Kidney capillary endothelial cell (primary cell): ENCODE measurements at regions not wholly inside any gene's neighbourhood (a gene's known extent, or its start where the extent isn't known, plus 50 kb on each side); places are given as distances from the start of the nearest gene placed in this dataset.
"Not testable (repeated sequence)": the region's sequence is repeated elsewhere in the genome, so short reads cannot be mapped to it uniquely, and the experiment has no call there.

ENCODE experiments used
- DNase-seq: peaks from one replicate; pipeline ENCODE4 v3.0.0-alpha.2; 2018; ENCODE audit warnings: low spot score

DNA sequence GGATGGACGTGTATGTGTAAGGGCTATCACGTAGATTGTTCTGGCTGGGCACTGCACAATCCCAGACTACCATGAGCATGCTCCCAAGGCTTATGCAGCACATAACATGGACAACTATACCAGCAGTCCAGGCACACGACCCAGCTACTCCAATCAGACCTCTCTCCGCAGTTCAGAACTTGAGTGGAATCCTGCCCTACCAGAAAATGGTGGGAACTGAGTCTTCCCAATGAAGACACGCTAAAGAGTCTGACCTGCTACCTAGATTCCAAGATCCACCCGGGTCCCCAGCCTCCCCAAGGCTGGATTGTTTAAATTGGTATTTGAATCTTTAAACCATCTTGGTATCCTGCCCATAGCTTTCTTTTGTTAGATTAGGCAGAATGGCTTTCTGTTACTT, 251.3 kb upstream of the KAZN start:
- no peak for DNase-seq

DNA sequence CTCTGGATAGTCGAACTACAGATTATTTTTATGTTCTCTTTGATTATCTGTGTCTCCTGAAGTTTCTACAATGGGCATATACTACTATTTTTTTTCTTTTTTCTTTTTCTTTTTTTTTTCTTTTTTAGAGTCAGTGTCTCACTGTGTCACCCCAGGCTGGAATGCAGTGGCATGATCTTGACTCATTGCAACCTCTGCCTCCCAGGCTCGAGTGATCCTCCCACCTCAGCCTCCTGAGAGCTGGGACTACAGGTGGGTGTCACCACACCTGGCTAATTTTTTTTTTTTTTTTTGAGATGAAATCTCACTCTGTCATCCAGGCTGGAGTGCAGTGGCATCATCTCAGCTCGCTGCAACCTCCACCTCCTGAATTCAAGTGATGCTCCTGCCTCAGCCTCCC, 250.7 kb upstream of the KAZN start:
- no peak for DNase-seq

DNA sequence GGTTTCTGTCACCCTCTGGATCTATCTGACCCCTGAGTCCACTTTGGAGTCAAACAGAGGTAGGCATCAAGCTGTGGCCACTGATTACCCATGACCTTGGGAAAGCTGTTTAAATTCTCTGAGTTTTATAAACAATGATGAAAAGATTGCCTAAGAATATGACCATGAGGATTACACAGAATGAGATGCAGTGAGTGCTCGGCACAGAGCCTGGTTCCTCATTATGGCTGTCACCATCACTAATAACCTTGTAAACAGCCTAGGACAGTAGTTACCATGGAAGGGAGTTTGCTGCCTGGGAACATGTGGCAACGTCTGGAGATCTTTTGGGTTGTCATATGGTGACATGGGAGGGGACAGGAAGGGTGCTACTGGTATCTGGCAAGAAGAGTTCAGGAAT, 248.3 kb upstream of the KAZN start:
- DNase-seq: no peak

DNA sequence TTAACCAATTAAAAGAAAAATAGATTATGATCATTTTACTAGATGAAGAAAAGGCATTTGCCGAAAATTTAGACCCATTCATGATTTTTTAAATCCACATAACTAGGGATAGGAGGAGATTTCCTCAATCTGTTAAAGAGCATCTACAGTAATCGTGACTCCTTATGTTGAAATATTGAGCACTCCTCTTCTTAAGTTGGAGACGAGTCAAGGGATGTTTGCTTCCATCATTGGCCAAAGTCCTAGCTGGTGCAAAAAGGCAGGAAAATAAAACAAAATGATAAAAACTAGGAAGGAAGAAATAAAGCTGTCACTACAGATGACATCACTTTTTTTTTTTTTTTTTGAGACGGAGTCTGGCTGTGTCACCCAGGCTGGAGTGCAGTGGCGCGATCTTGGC, 245.6 kb upstream of the KAZN start:
- DNase-seq: no peak

DNA sequence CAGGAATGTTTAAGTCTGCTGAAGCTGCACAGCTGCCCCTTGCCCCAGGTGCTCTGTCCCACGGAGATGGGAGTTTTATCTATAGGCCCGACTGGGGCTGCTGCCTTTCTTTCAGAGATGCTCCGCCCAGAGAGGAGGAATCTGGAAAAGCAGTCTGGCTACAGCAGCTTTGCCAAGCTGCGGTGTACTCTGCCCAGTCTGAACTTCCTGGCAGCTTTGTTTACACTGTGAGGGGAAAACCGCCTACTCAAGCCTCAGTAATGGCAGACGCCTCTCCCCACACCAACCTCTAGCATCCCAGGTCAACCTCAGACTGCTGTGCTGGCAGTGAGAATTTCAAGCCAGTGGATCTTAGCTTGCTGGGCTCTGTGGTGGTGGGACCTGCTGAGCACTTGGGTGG, 237.5 kb upstream of the KAZN start:
- not testable (repeated sequence) for DNase-seq

DNA sequence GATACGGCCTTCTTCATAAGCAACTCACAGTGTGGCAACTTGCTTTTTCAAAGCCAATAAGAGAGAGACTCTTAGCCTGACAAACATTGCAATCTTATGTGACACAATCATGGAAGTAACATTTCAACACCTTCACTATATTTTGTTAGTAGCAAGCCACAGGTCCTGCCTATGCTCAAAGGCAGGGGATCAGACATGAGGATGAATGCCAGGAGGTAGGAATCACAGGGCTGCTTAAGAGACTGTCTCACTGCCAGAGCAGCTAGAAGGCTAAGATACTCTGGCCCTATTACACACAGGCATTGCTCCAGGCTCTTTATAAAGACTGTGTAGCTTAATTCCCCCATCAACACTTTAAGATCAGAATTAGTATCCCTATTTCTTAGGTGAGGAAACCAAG, 236.2 kb upstream of the KAZN start:
- no peak for DNase-seq

DNA sequence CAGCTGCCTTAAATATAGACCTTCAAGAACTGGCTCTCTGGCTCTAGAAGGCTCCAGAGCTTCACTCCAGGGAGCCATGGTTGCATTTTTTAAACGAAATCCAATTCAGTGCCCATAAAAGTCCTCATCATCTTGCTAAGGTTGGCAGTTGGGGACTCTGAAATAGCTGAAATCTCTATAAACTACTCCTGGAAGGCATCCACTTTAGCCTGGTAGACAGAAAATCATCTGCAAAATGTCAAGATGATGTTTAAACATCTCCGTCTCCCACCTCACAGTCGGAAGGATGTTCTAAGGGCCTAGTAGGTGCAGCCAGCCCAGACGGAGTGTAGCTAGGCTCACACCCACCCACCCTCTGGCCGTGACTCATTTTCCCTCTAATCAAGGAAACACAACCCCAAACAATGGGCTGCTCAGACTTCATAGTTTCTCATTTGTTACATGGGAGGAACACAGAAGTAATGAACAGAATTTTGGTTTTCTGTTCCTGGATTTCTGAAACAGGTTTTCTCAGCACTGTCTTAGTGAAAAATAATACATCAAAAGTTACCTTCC, 235.4 kb upstream of the KAZN start:
- no peak for DNase-seq

DNA sequence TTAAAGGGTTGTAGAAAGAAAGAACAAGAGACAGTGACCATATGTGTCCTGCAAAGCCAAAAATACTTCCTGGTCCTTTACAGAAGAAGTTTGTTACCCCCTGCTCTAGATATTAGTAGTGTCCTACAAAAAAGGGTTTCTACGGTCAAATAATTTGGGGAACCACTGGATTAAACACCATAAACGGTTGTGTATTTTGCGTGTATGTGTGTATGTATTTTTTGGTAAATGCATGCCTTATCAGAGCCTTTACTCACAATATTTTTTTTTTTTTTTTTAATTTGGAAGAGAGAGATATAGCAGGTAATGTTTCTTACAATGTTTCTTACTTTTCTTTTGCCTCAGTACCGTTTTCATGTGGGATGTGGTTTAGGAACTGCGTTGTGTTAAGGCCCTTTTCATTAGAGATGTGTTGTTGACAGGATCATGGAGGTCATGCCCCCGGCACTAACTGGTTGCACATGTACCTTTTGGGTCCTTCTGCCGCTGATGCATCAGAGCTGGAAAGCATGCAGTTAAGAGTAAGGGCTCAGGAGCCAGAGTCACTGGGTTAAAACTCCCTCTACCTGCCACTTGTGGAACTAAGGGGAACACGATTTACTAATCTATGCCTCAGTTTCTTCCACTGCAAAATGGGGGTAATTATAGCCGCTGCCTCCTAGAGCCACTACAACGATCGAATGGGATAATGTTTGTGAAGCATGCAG, 234.6 kb upstream of the KAZN start:
- DNase-seq: no peak

DNA sequence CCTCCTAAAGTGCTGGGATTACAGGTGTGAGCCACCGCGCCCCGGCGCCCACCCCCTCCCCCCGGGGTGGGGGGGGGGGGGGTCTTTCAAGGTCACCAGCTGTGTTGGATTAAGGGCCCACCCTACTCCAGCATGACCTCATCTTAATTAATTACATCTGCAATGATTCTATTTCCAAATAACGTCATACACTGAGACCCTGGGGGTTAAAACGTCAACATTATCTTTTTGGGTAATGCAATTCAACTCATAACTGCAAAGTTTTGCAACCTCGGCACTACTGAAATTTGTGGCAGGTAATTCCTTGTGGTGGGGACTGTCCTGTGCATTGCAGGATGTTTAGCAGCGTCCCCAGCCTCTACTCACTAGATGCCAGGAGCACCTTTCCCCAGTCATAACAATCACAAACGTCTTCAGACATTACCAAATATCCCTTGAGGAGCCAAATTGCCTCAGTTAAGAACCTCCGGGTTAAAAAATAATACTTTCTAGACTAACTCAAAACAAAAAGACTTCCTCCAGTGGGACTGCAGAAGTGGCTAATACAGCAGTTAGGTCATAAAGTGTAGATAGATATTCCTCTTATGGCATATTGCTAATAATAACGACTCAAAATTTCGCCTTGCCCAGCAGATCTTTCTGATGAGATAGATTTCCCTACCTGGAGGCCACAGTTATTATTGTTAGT, 233.0 kb upstream of the KAZN start:
- DNase-seq: no peak

DNA sequence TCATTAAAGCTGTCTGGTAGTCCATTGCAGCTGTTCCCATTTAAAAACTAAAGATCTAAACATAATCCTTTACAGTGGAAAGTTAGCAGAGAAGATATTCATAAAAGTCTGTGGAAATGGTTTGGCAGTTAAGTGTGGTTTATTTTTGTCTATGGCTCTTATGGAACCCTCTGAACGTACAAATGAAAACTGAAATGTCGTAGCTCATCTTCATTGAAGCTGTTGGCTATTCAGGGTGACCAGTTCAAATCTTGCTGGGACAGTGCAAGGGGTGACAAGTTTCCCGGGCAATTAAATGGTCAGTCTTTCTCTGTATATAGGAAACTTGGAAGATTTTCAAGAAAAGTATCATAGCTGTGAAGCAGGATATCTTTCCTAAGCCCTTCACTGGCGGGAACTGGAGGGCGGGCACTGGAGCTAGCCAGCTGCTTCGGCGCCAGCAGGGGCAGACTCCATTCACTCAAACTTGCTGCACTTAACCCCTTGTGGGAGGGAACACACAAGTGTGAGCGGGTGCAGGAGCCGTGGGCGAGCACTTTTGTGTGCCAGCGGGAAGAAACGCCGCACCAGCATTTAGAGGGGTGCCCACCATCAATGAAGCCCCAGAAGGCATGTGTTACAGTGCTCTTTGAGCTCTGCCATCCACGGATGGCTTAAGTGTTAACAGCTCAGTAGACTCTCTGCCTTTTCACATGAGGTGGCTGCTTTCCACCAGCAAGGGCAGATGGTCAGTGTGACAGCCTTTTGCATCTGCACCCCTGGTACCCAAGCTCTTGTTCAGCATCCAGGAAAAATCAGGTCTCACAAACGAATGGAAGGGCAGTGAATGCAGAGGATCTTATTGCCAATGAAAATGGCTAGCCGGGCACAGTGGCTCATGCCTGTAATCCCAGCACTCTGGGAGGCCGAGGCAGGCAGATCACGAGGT, 232.1 kb upstream of the KAZN start:
- DNase-seq: no peak

DNA sequence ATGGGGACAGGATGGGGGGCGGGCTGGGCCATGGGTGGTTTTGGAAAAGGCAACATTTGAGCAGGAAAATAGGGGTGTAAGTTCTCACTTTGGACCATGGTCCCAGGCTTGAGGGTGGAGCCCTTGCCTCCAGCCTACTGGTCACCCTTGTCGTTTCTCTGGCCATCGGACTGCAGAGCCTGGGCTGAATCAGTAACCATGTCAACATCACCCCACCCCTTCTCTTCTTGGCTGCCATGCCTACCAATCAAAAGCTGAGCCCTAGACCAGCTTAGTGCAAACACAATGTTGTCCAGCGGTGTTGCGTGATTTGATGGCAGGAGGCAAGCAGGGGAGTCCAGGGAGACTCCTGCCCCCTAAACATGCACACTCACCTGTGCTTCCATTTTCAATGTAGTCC, 231.0 kb upstream of the KAZN start:
- no peak for DNase-seq

DNA sequence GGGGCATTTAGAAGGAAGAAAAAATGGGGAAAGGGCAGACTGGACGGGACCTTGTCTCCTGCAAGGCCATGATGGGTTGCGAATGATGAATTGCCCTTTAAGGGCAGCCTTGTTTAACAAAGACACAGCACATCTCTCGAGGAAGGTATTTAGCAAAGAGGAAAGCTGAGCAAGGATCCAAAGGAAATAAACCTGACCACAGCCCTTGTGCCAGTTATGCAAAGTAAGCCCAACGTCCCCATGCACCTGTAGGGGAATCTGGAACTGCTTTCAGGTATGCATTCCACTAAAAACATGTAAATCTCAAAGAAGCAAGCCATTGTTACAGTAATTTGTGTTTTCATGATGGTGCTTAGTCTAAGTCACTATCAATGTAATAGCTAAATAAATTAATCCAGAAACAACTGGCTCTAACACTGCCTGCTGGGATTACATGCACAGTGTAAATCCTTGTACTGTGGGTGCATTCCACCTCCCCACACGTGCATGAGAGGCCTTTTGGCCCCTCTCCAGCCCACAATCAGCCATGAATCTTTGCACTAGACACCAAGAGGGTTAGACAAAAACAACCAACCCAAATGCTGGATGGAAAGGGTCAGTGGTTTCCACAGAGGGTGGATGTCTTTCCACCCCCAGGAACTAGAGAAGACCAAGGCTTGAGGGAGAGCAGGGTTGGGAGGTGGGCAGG, 228.8 kb upstream of the KAZN start:
- DNase-seq: no peak

DNA sequence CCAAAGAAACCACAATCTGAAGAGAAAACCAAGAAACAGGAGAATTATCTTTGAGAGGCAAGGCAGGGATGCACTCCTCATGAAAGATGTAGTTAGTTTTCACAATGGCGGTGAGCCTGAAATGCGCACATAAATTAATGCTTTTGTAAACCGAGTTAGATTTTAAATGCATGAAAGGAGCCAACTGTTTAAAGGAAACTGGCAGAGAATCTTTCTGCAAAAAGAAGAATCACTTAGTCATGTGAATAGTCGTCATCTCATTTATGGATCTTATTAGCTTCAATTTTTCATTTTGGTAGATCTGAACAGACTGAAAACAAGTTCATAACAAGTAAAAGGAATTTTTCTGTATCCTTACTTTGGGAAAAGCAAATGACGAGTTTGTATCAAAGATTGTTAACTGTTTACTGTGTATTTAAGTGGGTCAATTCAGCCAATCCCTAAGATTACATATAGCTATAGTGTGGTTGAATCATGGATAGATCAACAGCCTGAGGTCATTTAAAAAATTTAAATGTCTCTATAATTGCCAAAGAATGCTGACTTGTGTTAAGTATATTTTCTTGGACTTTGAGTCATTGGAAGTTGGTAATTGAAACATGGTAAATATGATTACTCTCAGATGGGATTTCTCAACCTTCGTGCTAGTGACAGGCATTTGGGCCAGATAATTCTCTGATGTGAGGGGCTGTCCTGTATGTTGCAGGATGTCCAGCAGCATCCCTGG, 226.6 kb upstream of the KAZN start:
- DNase-seq: no peak

DNA sequence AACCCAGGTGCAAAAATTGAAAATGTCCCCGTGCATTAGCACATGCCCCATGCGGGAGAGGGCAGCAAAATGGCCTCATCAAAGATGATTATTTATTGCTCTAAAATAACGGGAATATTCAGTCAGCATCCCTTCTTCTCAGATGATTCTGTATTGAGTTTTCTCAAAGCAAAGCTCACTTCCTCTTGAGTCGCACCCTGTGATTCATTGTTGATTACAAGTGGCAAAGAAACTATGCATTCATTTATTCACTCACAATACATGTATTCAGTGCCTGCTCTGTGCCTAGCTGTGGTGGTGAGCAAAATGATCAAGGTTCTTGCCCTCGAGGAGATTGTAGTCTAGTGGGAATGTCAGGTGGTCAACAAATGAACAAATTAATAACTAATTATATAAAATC, 226.0 kb upstream of the KAZN start:
- DNase-seq: no peak

DNA sequence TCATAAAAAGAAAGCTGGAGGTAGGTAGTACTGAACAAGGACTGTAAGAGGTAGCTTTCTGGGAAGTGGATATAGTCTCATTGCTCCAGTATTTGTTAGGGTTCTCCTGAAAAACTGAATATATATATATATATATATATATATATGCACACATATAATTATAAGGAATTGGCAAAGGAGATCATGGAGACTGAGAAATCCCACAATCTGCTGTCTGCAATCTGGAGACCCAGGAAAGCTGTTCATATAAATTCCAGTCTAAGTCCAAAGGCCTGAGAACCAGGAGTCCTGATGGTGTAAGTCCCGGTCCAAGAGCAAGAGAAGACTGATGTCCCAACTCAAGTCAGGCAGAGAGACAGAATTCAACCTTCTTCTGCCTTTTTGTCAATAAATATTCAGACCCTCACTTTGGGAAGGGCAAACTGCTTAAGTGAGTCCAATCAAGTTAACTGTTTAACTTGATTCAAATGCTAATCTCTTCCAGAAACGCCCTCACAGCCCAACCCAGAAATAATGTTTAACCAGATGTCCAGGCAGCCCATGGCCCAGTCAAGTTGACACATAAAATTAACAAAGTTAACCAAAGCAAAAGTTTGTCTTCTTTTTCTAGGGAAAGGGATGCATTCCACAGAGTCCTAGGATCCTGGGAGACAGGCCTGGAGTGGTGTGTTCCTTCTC, 225.3 kb upstream of the KAZN start:
- no peak for DNase-seq

DNA sequence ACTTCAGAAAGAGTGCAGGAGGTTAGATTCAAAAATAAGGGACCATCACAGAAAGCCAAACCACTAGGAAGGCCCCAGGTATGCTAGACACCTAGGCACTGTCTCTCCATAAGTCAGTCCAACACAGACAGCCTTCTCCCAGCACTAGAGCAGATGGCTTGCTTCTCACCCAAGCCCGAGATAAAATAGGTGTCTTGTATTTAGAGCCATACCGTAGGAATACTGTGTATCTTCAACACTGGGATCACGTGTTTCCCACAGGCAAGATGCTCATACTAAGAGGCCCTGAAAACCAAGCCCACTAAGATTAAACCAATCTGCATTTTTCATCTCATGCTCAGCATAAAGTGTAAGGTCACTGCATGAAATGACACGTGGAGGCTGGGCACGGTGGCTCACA, 223.3 kb upstream of the KAZN start:
- DNase-seq: no peak

DNA sequence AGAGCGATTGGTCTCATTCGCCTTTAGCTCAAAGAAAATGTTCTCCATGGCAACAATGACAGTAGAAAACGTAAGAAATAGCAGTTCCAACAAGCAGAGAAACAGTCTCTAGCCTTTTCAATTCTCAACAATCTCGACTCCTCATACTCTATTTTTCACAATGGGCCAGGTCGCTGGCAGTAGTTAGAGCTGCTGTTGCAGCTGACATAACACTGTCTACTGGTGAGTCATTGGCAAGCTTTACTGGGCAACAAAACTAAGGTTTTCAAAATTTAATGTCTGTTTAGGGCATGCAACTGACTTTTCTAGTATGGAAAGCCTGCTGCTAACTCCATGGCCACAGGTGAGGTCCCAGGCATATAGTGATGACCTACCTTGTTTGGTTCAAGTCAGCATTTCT, 221.1 kb upstream of the KAZN start:
- DNase-seq: no peak

DNA sequence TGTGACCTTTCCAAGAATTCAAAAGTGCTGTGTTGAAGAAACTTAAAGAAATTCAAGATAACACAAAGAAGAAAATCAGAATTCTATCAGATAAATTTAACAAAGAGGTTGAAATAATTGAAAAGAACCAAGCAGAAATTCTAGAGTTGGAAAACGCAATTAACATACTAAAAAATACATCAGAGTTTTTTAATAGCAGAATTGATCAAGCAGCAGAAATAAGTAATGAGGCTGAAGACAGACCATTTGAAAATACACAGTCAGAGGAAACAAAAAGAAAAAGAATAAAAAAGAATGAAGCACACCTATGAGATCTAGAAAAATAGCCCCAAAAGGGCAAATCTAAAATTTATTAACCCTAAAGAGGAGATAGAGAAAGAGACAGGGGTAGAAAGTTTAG, 218.1 kb upstream of the KAZN start:
- DNase-seq: no peak

DNA sequence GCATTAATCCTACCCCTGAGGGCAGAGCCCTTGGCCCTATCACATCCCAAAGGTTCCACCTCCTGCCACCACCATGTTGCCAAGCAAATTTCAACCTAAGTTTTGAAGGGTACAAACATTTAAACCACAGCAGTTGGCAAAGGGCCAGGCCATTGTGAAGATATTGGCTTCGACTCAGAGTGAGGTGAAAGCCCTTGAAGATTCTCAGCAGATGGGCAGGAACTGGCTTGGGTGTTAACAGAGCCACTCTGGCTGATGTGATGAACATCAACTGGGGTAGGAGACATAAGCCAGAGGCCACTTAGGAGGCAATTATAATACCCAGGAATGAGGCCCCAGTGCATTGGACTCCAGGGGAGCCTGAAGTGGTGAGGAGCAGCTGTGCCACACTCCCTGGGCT, 207.7 kb upstream of the KAZN start:
- no peak for DNase-seq

DNA sequence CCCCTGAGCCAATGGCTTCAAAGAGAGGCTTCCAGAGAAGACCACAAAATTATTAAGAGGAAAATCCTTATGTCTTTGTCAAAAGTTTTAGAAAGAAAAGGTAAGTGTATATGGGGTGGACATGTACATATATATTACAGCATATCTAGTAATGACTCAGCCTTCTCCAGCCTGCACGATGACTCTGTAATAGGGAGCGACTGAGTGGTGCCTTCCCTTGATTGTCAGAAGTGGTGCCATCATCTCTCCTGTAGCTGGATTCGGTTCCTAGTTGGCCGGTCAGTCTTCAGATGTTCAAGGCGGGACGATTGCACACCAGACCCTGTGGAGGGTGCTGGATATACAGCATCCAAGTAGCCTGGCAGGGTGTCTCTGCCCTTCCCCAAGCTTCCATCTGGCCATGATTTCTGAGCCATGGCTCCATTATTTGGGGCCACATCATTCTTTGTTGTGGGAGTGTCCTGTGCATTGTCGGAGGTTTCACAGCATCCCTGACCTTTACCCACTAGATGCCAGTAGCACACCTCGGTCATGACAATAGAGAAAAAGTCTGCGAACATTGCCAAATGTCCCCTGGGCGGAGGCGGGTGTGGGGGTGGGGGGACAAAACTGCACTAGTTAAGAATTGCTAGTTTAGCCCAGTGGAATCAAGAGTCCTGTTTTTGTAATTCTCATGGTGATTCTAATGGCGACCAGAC, 206.2 kb upstream of the KAZN start:
- no peak for DNase-seq
